ENCODE measurements at regions not wholly inside any gene's neighbourhood (a gene's known extent, or its start where the extent isn't known, plus 50 kb on each side); places are given as distances from the start of the nearest gene placed in this dataset.

DNA sequence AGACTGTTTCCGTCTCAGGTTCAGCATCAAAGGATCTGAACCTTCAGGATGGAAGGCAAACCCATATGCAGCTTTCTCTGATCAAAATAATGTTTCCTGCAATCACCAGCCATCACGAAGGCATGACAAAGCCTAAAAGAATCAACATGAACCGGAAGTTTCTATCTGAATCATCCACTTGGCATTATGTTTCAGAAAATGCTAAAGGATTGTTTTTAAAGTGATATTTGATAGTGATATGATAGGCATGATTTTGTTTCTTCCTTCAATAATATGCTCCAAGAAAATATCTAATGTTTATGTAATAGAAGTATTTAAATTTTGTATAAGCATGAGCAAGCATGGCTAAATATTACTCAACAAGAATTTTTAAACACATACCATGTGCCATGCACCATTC, 219.6 kb downstream of the PLK2 start:
- no peak overlapping the region for H3K4me3 ChIP-seq (ENCODE audit: low read depth, low read length)
- TF ChIP-seq, protein P1, sequence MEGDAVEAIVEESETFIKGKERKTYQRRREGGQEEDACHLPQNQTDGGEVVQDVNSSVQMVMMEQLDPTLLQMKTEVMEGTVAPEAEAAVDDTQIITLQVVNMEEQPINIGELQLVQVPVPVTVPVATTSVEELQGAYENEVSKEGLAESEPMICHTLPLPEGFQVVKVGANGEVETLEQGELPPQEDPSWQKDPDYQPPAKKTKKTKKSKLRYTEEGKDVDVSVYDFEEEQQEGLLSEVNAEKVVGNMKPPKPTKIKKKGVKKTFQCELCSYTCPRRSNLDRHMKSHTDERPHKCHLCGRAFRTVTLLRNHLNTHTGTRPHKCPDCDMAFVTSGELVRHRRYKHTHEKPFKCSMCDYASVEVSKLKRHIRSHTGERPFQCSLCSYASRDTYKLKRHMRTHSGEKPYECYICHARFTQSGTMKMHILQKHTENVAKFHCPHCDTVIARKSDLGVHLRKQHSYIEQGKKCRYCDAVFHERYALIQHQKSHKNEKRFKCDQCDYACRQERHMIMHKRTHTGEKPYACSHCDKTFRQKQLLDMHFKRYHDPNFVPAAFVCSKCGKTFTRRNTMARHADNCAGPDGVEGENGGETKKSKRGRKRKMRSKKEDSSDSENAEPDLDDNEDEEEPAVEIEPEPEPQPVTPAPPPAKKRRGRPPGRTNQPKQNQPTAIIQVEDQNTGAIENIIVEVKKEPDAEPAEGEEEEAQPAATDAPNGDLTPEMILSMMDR (IDR thresholded peaks at IDR 0.05; ENCODE audit: insufficient read depth, low read depth, low read length), result no peak
- no peak for DNase-seq (ENCODE audit: low read depth)

GRCh38 chr5:58239731-58240130, 220.2 kb downstream of the PLK2 start:
- TF ChIP-seq, protein P1 (IDR thresholded peaks at IDR 0.05; ENCODE audit: insufficient read depth, low read depth, low read length), result no peak
- no peak for DNase-seq (ENCODE audit: low read depth)
- no peak overlapping the region for H3K4me3 ChIP-seq (ENCODE audit: low read depth, low read length)

- H3K4me3 ChIP-seq (ENCODE audit: low read depth, low read length), result no peak overlapping the region
- TF ChIP-seq, protein P1 (IDR thresholded peaks at IDR 0.05; ENCODE audit: insufficient read depth, low read depth, low read length), result no peak
- DNase-seq (ENCODE audit: low read depth), result no peak
Observed at GRCh38 chr5:58239045-58239444, 220.8 kb downstream of the PLK2 start.

GRCh38 chr5:58236498-58236897, 223.4 kb downstream of the PLK2 start:
- no peak overlapping the region for H3K4me3 ChIP-seq (ENCODE audit: low read depth, low read length)
- TF ChIP-seq, protein P1 (IDR thresholded peaks at IDR 0.05; ENCODE audit: insufficient read depth, low read depth, low read length), result no peak
- DNase-seq (ENCODE audit: low read depth), result no peak

DNA sequence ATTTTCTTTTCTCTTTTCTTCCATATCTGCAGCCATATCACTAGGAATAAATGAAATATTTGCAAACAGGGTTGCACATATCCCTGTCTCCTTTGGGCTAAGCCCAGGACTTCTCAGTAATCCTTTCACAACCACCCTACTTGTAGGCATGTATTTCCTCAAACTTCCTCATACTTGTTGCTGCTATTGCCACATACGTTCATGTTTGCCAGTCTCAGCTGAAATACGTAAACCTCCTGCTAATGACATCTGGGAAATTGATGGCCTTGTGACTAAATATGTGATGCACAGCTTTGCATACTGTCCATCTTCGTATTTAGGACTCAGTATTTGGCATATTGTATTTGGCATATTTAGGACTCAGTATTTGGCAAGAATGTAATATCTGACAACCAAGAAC, 224.6 kb downstream of the PLK2 start:
- TF ChIP-seq, protein P1 (IDR thresholded peaks at IDR 0.05; ENCODE audit: insufficient read depth, low read depth, low read length), result no peak
- DNase-seq (ENCODE audit: low read depth), result peak; percentile 58
- no peak overlapping the region for H3K4me3 ChIP-seq (ENCODE audit: low read depth, low read length)

DNA sequence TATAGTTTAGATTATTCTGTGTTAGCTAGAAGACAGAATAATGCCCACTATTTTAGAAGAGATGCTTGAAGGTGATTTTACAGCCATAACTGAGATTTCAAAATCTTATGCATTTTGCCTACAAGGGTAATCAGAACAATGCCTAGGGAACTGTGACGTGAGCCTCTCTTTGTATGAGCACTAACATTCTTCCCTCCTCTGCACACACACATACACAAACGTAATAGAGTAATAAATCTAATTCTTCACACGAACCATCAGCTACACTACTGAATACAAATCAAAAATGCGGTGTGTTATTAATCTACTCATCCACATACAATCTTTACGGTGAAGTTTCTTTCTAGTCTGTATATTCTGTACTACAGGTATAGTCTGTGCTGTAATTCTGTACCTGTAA, 227.8 kb downstream of the PLK2 start:
- no peak for DNase-seq (ENCODE audit: low read depth)
- no peak overlapping the region for H3K4me3 ChIP-seq (ENCODE audit: low read depth, low read length)
- TF ChIP-seq, protein P1 (IDR thresholded peaks at IDR 0.05; ENCODE audit: insufficient read depth, low read depth, low read length), result no peak

DNA sequence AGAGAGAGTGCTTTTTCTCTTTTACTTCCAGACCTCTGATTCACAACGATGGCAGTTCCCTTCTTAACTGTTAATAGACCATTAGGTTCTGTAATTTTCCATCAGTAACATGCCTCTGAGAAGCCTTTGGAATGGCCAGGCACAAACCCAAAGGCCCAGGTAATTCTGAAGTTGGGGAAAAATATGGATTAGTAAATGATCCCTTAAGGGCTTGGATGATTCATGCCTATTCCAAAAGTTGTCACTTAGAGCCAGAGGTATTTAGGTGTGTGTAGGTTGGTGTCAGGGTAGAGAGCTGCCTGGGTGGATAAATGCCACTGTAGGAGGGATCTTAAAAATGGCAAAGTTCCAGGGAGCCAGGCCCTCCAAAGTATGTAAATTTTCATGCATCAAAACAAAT, 228.8 kb downstream of the PLK2 start:
- no peak for DNase-seq (ENCODE audit: low read depth)
- TF ChIP-seq, protein P1 (IDR thresholded peaks at IDR 0.05; ENCODE audit: insufficient read depth, low read depth, low read length), result no peak
- H3K4me3 ChIP-seq (ENCODE audit: low read depth, low read length), result no peak overlapping the region
